Activated naive CD8-positive, alpha-beta T cell (primary cell): ENCODE measurements at regions not wholly inside any gene's neighbourhood (a gene's known extent, or its start where the extent isn't known, plus 50 kb on each side); places are given as distances from the start of the nearest gene placed in this dataset.

Experiments
- H3K27ac Mint-ChIP-seq: one replicate; pipeline ENCODE4 v1.8.0; 2021; ENCODE audit warnings: mixed read lengths
- H3K27me3 Mint-ChIP-seq: one replicate; pipeline ENCODE4 v1.8.0; 2021; ENCODE audit warnings: mixed read lengths
- H3K36me3 Mint-ChIP-seq: one replicate; pipeline ENCODE4 v1.8.0; 2021; ENCODE audit warnings: mixed read lengths
- H3K4me1 Mint-ChIP-seq: one replicate; pipeline ENCODE4 v1.8.0; 2021; ENCODE audit warnings: low read depth, mixed read lengths
- H3K4me3 Mint-ChIP-seq: one replicate; pipeline ENCODE4 v1.8.0; 2021; ENCODE audit warnings: mild to moderate bottlenecking, mixed read lengths
- H3K9me3 Mint-ChIP-seq: one replicate; pipeline ENCODE4 v1.8.0; 2021; ENCODE audit warnings: low read depth, mixed read lengths

DNA sequence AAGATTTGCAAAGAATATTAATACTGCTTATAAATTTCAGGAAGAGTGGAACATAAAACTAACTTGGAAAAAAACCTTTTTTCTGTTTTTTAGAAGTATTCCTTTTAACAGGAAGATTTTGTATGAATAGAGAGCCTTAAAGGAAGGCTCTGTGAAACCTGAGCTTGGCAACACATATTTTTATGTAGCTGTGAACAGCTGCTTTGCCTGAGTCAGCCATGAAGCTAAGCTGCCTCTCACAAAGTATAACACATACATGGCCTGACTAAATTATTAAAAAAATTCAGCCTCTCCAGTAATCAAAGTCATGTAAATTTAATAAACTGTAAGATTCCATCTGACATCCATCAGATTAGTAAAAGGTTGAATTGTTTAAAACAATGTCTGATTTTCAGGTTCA is 547.5 kb downstream of the ELAVL2 start:
- Mint-ChIP-seq H3K9me3 (peaks cover 19% of the 10 kb centered on the region), H3K36me3 (no peaks in the 10 kb centered on the region), H3K4me1 (no peaks in the 10 kb centered on the region), H3K27ac (no peak overlapping the region), H3K4me3 (no peak overlapping the region), H3K27me3 (no peaks in the 10 kb centered on the region)

DNA sequence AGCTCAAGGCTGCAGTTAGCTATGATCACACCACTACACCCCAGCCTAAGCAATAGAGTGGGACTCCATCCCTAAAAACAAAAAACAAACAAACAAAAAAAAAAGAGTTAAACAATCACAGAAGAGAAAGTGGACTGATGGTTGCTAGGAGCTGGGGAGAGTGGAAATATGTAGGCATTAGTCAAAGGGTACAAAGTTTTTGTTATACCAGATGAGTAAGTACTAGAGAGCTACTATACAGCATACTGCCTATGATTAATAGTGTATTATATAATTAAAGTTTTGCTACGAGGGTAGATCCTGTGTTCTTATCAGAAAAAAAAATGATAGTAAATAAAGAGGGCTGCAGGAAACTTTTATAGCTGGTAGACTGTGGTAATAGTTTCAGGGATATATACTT is 538.6 kb downstream of the ELAVL2 start:
- Mint-ChIP-seq H3K27me3 (no peaks in the 10 kb centered on the region), H3K27ac (no peak overlapping the region), H3K4me1 (no peaks in the 10 kb centered on the region), H3K4me3 (no peak overlapping the region), H3K36me3 (no peaks in the 10 kb centered on the region), H3K9me3 (peaks cover 7% of the 10 kb centered on the region)

DNA sequence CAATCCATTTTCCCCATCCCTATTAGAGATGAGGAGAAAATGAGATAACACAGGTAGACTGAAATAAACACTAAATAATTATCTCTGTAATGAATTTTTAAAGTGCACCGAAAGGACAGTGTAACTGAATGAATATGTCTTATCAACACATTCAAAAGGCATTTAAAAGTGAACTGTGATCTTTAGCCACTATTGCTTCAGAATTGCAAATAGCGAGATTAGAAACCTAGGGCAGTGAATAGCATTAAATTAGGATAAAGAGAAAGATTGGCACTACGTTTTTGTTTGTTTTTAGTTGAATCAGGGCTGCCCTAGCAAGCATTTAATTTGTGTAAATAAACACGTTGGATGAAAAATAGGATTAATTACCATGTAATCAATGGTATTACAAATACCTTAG is 537.5 kb downstream of the ELAVL2 start:
- Mint-ChIP-seq H3K4me3 (no peak overlapping the region), H3K9me3 (peaks cover 7% of the 10 kb centered on the region), H3K36me3 (no peaks in the 10 kb centered on the region), H3K27me3 (no peaks in the 10 kb centered on the region), H3K27ac (no peak overlapping the region), H3K4me1 (no peaks in the 10 kb centered on the region)

DNA sequence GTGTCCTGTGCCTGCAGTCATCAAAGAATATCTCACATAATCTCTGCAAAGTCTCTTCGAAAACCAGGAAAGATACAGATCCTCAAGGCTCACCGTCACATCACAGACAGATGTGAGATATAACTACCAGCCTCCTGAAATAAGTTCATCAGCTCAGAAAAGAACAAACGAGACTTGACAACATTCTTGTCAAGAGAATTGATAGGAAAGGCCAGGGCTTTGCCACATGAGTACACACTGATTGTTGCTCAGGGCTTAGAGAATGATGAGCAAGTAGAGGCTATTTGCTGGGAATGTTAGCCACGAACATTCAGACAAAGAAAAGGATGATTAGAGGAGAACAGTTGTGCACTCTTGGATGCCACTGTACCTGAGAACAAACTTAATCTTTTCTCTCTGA is 535.1 kb downstream of the ELAVL2 start:
- H3K27me3 Mint-ChIP-seq = no peaks in the 10 kb centered on the region
- no peak overlapping the region for H3K4me3 Mint-ChIP-seq
- no peaks in the 10 kb centered on the region for H3K36me3 Mint-ChIP-seq
- H3K9me3 Mint-ChIP-seq = peaks cover 13% of the 10 kb centered on the region
- no peaks in the 10 kb centered on the region for H3K4me1 Mint-ChIP-seq
- H3K27ac Mint-ChIP-seq = no peak overlapping the region

DNA sequence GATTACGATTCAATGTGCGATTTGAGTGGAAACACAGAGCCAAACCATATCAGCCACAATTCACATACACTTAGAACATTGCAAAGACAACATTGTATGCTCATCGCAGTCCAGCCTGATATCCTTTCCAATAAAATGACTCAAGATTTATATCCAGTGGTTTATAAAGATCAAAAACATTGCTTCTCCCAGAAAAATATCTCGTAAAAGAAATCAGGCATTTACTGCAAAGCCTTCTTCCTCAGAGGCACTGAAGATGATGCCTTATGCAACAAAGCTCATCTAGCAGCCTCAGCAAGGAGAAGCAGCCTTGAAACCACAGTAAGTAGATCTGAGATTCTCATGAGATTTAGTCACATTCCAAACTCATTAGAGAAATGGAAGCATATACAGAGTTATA is 523.8 kb downstream of the ELAVL2 start:
- no peaks in the 10 kb centered on the region for H3K4me1 Mint-ChIP-seq
- H3K9me3 Mint-ChIP-seq = peaks cover 11% of the 10 kb centered on the region

DNA sequence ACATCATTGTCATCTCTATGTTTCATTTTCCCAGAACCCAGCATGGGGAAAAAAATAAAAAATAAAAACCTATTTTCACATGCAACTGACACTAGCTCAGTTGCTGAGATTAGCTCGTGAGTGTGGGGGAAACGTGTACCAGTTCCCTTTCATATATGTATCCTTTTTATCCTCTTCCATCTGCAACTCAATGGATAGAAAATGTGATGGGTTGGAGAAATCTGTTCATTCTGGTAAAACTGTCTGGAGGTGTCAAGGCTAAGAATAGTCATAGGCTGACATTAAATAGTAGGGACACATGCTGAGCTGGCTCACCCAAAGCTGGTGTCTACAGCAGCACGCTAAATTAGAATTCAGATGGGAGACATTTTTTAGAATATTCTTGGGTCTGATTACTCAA is 519.3 kb downstream of the ELAVL2 start:
- no peaks in the 10 kb centered on the region for H3K36me3 Mint-ChIP-seq
- H3K4me1 Mint-ChIP-seq = no peaks in the 10 kb centered on the region
- peaks cover 15% of the 10 kb centered on the region for H3K9me3 Mint-ChIP-seq
- no peak overlapping the region for H3K27ac Mint-ChIP-seq
- no peaks in the 10 kb centered on the region for H3K27me3 Mint-ChIP-seq
- H3K4me3 Mint-ChIP-seq = no peak overlapping the region

More for the DNA sequence above, 523.8 kb downstream of the ELAVL2 start:
- Mint-ChIP-seq H3K4me3 (no peak overlapping the region), H3K27ac (no peak overlapping the region), H3K27me3 (no peaks in the 10 kb centered on the region), H3K36me3 (no peaks in the 10 kb centered on the region)

DNA sequence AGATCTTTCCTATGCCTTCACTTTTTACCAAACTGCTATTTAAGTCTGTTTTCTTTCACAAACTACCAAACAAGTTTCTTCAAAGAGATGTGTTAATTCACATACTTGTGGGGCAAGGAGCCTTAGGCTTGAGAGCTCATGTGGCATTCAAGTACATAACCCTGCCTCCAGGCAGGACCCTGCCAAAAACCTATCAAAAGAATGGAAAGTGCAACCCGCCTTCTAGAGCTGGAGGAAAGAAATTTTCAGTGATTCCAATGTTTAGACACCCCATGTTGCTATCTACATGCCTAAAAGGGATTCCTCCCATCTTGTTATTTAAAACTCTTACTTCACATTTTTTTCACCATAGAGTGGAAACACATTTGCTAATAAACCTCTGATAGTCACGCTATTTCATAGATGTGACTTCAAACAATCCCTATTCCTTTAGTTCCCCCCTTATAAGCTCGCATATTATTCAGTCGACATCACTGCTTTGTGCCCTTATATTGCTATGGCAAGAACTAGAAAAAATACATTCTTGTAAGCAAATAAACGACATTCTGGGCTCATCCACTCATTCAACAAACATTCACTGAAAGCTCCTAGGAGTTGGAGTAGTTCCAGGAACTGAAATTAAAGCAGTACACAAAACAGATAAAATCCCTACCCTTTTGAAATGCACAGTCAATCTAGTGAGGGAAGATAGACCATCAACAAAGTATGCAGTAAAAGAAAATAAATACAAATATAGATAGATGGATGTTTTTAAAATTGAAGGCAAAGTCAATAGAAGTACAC is 518.1 kb downstream of the ELAVL2 start:
- no peak overlapping the region for H3K4me3 Mint-ChIP-seq
- no peaks in the 10 kb centered on the region for H3K27me3 Mint-ChIP-seq
- H3K36me3 Mint-ChIP-seq = no peaks in the 10 kb centered on the region
- H3K4me1 Mint-ChIP-seq = no peaks in the 10 kb centered on the region
- peaks cover 15% of the 10 kb centered on the region for H3K9me3 Mint-ChIP-seq
- H3K27ac Mint-ChIP-seq = no peak overlapping the region

DNA sequence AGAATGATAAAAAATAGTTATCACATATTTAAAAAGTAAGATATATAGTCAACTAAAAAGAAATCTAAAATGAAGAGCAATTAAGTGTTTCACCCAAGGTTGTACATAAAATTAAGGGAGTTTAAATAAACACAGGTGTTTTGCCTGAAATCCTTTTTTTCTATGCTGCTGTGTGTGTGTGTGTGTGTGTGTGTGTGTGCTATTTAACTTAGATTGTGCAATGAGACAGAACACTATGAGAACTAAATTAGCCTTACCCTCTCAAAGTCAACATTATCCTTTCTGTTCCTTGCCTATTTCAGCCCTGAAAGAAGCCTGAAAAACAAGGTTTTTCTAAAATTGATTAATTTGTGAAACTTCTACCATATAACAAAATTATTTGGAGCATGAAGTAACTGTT is 516.2 kb downstream of the ELAVL2 start:
- no peak overlapping the region for H3K27ac Mint-ChIP-seq
- H3K9me3 Mint-ChIP-seq = peaks cover 17% of the 10 kb centered on the region
- H3K27me3 Mint-ChIP-seq = no peaks in the 10 kb centered on the region
- H3K4me3 Mint-ChIP-seq = no peak overlapping the region
- no peaks in the 10 kb centered on the region for H3K4me1 Mint-ChIP-seq
- no peaks in the 10 kb centered on the region for H3K36me3 Mint-ChIP-seq

DNA sequence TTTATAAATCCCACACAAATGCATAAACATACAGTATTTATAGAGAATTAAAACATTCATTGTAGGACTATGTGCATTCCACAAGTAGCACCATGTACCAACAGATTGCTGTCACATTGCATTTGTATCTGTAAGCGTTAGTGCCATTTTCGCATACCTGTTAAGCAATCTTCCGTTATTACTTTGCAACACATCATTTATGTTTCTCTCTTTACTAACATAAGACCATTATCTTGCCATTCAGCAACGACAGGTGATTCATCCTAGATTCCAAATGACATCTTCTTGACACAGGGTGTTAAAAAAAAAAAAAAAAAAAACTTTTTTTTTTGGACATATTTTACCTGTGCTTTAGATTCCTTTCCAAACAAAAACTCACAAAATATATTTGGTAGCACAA is 511.8 kb downstream of the ELAVL2 start:
- Mint-ChIP-seq H3K27me3 (no peaks in the 10 kb centered on the region), H3K27ac (no peak overlapping the region), H3K4me3 (no peak overlapping the region), H3K9me3 (peaks cover 11% of the 10 kb centered on the region), H3K4me1 (no peaks in the 10 kb centered on the region), H3K36me3 (no peaks in the 10 kb centered on the region)

DNA sequence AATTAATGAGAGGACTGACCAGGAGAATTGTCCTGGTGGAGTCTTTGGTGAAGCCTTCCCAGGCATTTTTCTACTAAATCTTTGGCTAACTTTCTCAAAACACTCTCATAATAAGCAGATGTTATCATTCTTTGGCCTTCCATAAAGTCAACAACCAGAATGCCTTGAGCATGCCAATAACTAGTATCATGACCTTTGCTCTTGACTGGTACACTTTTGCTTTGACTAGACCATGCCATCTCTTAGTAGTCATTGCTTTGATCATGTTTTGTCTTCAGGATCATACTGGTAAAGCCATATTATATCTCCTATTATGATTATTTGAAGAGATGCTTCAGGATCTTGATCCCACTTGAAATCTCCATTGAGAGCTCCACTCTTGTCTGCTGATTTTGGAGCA is 506.9 kb downstream of the ELAVL2 start:
- H3K4me1 Mint-ChIP-seq = no peaks in the 10 kb centered on the region
- no peak overlapping the region for H3K27ac Mint-ChIP-seq
- H3K4me3 Mint-ChIP-seq = no peak overlapping the region
- no peaks in the 10 kb centered on the region for H3K36me3 Mint-ChIP-seq
- H3K27me3 Mint-ChIP-seq = no peaks in the 10 kb centered on the region
- peaks cover 14% of the 10 kb centered on the region for H3K9me3 Mint-ChIP-seq

DNA sequence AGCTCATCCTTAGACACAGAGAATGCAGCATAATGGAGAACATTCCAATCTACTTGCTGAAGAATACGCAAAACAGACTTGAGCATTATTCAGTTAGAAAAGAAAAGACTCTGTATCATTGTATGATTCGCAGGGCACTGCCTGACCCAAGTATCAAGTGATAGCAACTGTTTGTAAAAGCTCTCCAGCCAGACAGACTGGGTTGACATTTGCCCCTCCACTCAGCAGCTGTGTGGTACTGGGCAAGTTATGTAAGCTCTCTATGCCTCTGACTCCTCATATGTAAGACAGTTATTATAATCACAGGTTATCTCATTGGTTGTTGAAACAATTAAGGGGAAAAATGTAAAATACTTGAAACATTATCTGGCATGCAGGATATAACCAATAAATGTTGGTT is 505.0 kb downstream of the ELAVL2 start:
- Mint-ChIP-seq H3K36me3 (no peaks in the 10 kb centered on the region), H3K4me1 (no peaks in the 10 kb centered on the region), H3K27me3 (no peaks in the 10 kb centered on the region), H3K9me3 (peaks cover 4% of the 10 kb centered on the region), H3K27ac (no peak overlapping the region), H3K4me3 (no peak overlapping the region)

DNA sequence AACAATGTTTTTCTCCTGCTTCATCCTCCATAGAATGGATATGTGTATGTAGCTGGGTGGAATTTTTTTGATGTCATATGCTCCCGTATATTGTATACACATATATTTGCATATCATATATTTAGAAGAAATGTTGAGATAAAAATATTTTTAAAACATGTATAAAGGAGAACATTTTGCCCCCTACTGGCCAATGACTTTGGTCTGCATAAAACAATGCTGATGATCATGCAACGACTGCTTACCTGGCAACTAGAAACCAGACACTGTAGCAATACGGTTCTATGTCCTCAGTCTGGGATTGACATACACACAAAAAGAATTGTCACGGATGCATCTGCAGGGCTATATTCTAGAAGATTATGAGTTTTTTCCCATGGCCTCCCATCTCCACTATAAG is 503.6 kb downstream of the ELAVL2 start:
- Mint-ChIP-seq H3K4me3 (no peak overlapping the region), H3K9me3 (peaks cover 5% of the 10 kb centered on the region), H3K36me3 (no peaks in the 10 kb centered on the region), H3K27ac (no peak overlapping the region), H3K27me3 (no peaks in the 10 kb centered on the region), H3K4me1 (no peaks in the 10 kb centered on the region)

DNA sequence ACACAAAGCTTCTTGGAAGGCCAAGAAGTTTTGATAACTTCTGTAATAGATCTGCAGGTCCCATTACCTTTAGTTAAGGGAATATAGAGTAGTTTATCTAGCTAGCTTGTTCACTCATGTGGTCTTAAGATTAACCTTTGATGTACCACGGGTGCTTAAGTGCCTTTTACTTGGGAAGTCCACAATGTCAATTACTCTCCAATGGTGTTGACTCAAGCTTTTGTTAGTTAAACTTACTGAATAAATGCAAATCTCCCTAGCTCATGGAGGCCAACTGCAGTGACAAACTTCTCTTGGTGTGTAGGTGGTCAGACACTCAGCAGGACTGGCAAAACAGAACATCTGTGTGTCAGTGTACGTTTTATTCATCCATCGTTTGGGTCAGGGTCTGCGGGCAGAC is 501.5 kb downstream of the ELAVL2 start:
- Mint-ChIP-seq H3K9me3 (peaks cover 12% of the 10 kb centered on the region), H3K36me3 (no peaks in the 10 kb centered on the region), H3K4me3 (no peak overlapping the region), H3K27ac (no peak overlapping the region), H3K27me3 (no peaks in the 10 kb centered on the region), H3K4me1 (no peaks in the 10 kb centered on the region)

DNA sequence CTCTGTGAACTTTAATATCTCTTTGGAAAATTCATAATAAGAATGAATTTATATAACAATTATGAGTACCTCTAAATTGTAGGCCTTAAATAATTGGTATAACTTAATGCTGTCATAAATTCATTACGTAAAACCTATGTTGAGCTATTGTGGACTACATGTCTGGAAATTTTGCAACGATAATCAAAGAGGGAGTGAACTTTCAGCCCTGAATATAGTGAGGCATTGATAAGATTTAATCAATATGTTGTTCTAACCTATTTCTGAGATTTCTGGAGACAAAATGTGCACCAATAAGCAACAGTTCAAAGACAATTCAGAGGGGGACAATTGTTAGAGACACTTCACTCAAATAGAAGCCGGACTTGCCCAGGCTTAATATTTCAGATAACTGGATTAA is 499.4 kb downstream of the ELAVL2 start:
- no peaks in the 10 kb centered on the region for H3K4me1 Mint-ChIP-seq
- peaks cover 21% of the 10 kb centered on the region for H3K9me3 Mint-ChIP-seq
- no peaks in the 10 kb centered on the region for H3K27me3 Mint-ChIP-seq
- no peak overlapping the region for H3K27ac Mint-ChIP-seq
- no peaks in the 10 kb centered on the region for H3K36me3 Mint-ChIP-seq
- H3K4me3 Mint-ChIP-seq = no peak overlapping the region

DNA sequence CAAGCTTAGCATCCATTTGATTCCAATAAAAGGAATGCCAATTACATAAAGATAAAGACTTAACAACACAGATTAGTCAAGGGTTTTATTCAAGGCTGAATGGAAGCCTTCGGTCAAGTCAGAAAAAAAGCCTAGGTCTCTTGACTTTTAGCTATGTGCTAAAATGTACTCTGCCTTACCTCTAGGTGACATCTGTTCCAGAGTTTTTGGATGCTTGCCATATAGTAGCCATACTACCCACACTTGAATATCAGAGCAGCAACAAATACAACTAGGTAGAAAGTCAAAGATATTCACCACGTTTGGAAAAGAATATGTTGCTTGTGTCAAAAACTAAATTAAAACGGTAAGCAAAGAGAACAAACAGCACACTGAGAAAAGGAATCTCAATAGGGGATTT is 484.7 kb downstream of the ELAVL2 start:
- H3K27me3 Mint-ChIP-seq = no peaks in the 10 kb centered on the region
- H3K36me3 Mint-ChIP-seq = no peaks in the 10 kb centered on the region
- H3K9me3 Mint-ChIP-seq = peaks cover 12% of the 10 kb centered on the region
- no peak overlapping the region for H3K27ac Mint-ChIP-seq
- no peaks in the 10 kb centered on the region for H3K4me1 Mint-ChIP-seq
- no peak overlapping the region for H3K4me3 Mint-ChIP-seq

DNA sequence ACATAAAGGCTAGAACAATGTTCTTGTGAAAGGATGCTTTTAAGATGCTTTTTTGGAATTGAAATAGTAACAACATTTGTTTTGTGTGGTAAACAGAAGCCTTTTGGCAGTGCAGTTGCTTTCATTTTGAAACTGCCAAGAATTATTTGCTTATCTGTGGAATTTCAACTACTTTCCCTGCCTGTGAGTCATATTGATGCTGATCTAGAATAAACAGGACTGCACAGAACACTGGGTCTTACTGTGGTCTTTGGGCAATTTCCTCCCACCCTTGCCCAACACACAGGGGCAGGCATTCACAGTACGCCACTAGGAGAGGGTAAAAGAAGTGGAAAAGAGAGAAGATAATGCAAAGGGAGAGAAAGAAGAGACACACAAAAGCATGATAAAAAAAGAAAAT is 483.7 kb downstream of the ELAVL2 start:
- Mint-ChIP-seq H3K4me1 (no peaks in the 10 kb centered on the region), H3K27me3 (no peaks in the 10 kb centered on the region), H3K27ac (no peak overlapping the region), H3K4me3 (no peak overlapping the region), H3K36me3 (no peaks in the 10 kb centered on the region), H3K9me3 (peaks cover 19% of the 10 kb centered on the region)
